Activated B cell treated with CpG ODN at 0.5 μM for 24 hours (primary cell): ENCODE measurements at regions not wholly inside any gene's neighbourhood (a gene's known extent, or its start where the extent isn't known, plus 50 kb on each side); places are given as distances from the start of the nearest gene placed in this dataset.
"Not testable (repeated sequence)": the region's sequence is repeated elsewhere in the genome, so short reads cannot be mapped to it uniquely, and the experiment has no call there.

Experiments
- ATAC-seq: fragments of 200-7000 bp; cut with Tn5 transposase; one replicate; pipeline ENCODE4 v1.10.0; 2021; ENCODE audit warnings: low read depth, mild to moderate bottlenecking, moderate library complexity
- CTCF ChIA-PET: fragments of 350-600 bp; sonication (Branson Sonifier 250); formaldehyde crosslinking; loops from one replicate; lab custom pipeline; 2021; ENCODE audit warnings: antibody characterized with exemption; lab: Charles Lee
- POLR2A ChIA-PET: fragments of 350-600 bp; sonication (Branson Sonifier 250); formaldehyde crosslinking; loops from one replicate; lab custom pipeline; 2021; ENCODE audit warnings: antibody characterized with exemption; lab: Charles Lee
- DNase-seq: peaks from one replicate; pipeline ENCODE4 v3.0.0; 2022
- H3K27ac Mint-ChIP-seq: one replicate; pipeline ENCODE4 v1.8.0; 2020; ENCODE audit warnings: mixed read lengths
- H3K27me3 Mint-ChIP-seq: one replicate; pipeline ENCODE4 v1.8.0; 2021; ENCODE audit warnings: mixed read lengths
- H3K36me3 Mint-ChIP-seq: one replicate; pipeline ENCODE4 v1.8.0; 2021; ENCODE audit warnings: low read depth, mixed read lengths
- H3K4me1 Mint-ChIP-seq: one replicate; pipeline ENCODE4 v1.8.0; 2021; ENCODE audit warnings: mixed read lengths
- H3K4me3 Mint-ChIP-seq: one replicate; pipeline ENCODE4 v1.8.0; 2020; ENCODE audit warnings: mild to moderate bottlenecking, mixed read lengths
- H3K9me3 Mint-ChIP-seq: one replicate; pipeline ENCODE4 v1.8.0; 2020; ENCODE audit warnings: mixed read lengths
- CTCF ChIP-seq: fragments of 200-600 bp; IDR thresholded peaks from one replicate; pipeline ENCODE4 v1.8.0; 2022; ENCODE audit warnings: antibody characterized with exemption, mild to moderate bottlenecking
- intact Hi-C: fragments of 100-400 bp; cut with micrococcal nuclease; formaldehyde crosslinking; loops from one replicate; pipeline ENCODE4 v1.15.1; 2024

- TF ChIP-seq CTCF = no peak
- ATAC-seq (no peak), DNase-seq (no peak)
- peaks cover 9% of the 10 kb centered on the region for H3K27me3 Mint-ChIP-seq
- H3K36me3 Mint-ChIP-seq = no peaks in the 10 kb centered on the region
- intact Hi-C loops = no loop called here
- CTCF ChIA-PET = no interaction called here
- no peaks in the 10 kb centered on the region for H3K4me1 Mint-ChIP-seq
- no peak overlapping the region for H3K4me3 Mint-ChIP-seq
- no peak overlapping the region for H3K27ac Mint-ChIP-seq
- POLR2A ChIA-PET = no interaction called here
- no peaks in the 10 kb centered on the region for H3K9me3 Mint-ChIP-seq
These were observed 108.8 kb downstream of the NPY start for GRCh38 chr7:24392774-24393173.

- CTCF ChIA-PET = no interaction called here
- POLR2A ChIA-PET = no interaction called here
- H3K27ac Mint-ChIP-seq = no peak overlapping the region
These were observed 111.5 kb downstream of the NPY start for GRCh38 chr7:24395512-24395911.

GRCh38 chr7:24396387-24396786 is 112.4 kb downstream of the NPY start:
- POLR2A ChIA-PET, ATAC-seq, H3K4me1 Mint-ChIP-seq, H3K4me3 Mint-ChIP-seq, DNase-seq, H3K27me3 Mint-ChIP-seq, CTCF ChIA-PET, intact Hi-C loops, H3K27ac Mint-ChIP-seq, H3K36me3 Mint-ChIP-seq, H3K9me3 Mint-ChIP-seq: not testable (repeated sequence)

More at GRCh38 chr7:24395512-24395911, 111.5 kb downstream of the NPY start:
- no peaks in the 10 kb centered on the region for H3K9me3 Mint-ChIP-seq
- no peak for DNase-seq
- no peak overlapping the region for H3K4me3 Mint-ChIP-seq
- H3K4me1 Mint-ChIP-seq = no peaks in the 10 kb centered on the region
- intact Hi-C loops = no loop called here
- no peak for TF ChIP-seq CTCF
- H3K27me3 Mint-ChIP-seq = peaks cover 9% of the 10 kb centered on the region
- ATAC-seq = no peak
- H3K36me3 Mint-ChIP-seq = no peaks in the 10 kb centered on the region

GRCh38 chr7:24401628-24402593 is 117.9 kb downstream of the NPY start:
- Mint-ChIP-seq H3K27ac (no peak overlapping the region), H3K9me3 (no peaks in the 10 kb centered on the region), H3K36me3 (no peaks in the 10 kb centered on the region), H3K4me1 (peaks cover 6% of the 10 kb centered on the region), H3K4me3 (no peak overlapping the region), H3K27me3 (peaks cover 6% of the 10 kb centered on the region)
- DNase-seq = no peak
- intact Hi-C loops = loop anchor here (1.0 to 10.0 kb wide), 5 partner anchors 172 to 827 kb away; no protein-coding TSS in a partner anchor
- TF ChIP-seq CTCF = no peak
- no peak for ATAC-seq
- ChIA-PET CTCF (interaction anchor here (0.8 kb wide), 1 partner anchor 263 kb away, joined by 3 read pairs; no protein-coding TSS in a partner anchor), POLR2A (no interaction called here)

GRCh38 chr7:24402655-24403054 is 118.7 kb downstream of the NPY start:
- Mint-ChIP-seq H3K4me3 (no peak overlapping the region), H3K27me3 (peaks cover 3% of the 10 kb centered on the region), H3K36me3 (no peaks in the 10 kb centered on the region), H3K9me3 (no peaks in the 10 kb centered on the region), H3K4me1 (peaks cover 6% of the 10 kb centered on the region), H3K27ac (no peak overlapping the region)
- no peak for TF ChIP-seq CTCF
- DNase-seq (no peak), ATAC-seq (no peak)
- intact Hi-C loops = loop anchor here (1.0 to 10.0 kb wide), 5 partner anchors 172 to 828 kb away; no protein-coding TSS in a partner anchor
- CTCF ChIA-PET = interaction anchor here (0.8 kb wide), 1 partner anchor 262 kb away, joined by 3 read pairs; no protein-coding TSS in a partner anchor
- POLR2A ChIA-PET = no interaction called here
